Loucy (cell line): ENCODE measurements at regions not wholly inside any gene's neighbourhood (a gene's known extent, or its start where the extent isn't known, plus 50 kb on each side); places are given as distances from the start of the nearest gene placed in this dataset.

ENCODE experiments used
- H2AFZ ChIP-seq: fragments of 200-600 bp; sonication (generic); 2 replicates; pipeline ENCODE4 v1.6.0; 2016; ENCODE audit warnings: antibody characterized with exemption, mild to moderate bottlenecking, low read length, moderate library complexity
- H3F3A ChIP-seq: fragments of 200-600 bp; 2 replicates; pipeline ENCODE4 v1.6.0; 2016; ENCODE audit warnings: antibody characterized with exemption, low read depth, mild to moderate bottlenecking
- H3K27me3 ChIP-seq: fragments of 200-600 bp; sonication (generic); 2 replicates; pipeline ENCODE4 v1.6.1; 2014; ENCODE audit warnings: low read length, mild to moderate bottlenecking; ENCODE audit not compliant: insufficient read depth, poor library complexity, severe bottlenecking
- H3K36me3 ChIP-seq: fragments of 200-600 bp; sonication (generic); 2 replicates; pipeline ENCODE4 v1.6.1; 2016; ENCODE audit warnings: low read length; ENCODE audit not compliant: insufficient read depth
- H3K4me1 ChIP-seq: fragments of 200-600 bp; sonication (generic); 2 replicates; pipeline ENCODE4 v1.5.1; 2014; ENCODE audit warnings: low read length, mild to moderate bottlenecking; ENCODE audit not compliant: insufficient read depth, poor library complexity, severe bottlenecking
- H3K4me2 ChIP-seq: fragments of 200-600 bp; sonication (generic); 2 replicates; pipeline ENCODE4 v1.6.0; 2014; ENCODE audit warnings: antibody characterized with exemption, low read length, low read depth, mild to moderate bottlenecking; ENCODE audit not compliant: poor library complexity, severe bottlenecking
- H3K4me3 ChIP-seq: fragments of 200-600 bp; sonication (generic); 2 replicates; pipeline ENCODE4 v1.5.1; 2014; ENCODE audit warnings: low read length, mild to moderate bottlenecking, mixed read lengths; ENCODE audit not compliant: poor library complexity, severe bottlenecking
- H3K79me2 ChIP-seq: fragments of 200-600 bp; sonication (generic); 2 replicates; pipeline ENCODE4 v1.6.1; 2014; ENCODE audit warnings: low read length; ENCODE audit not compliant: insufficient read depth
- H3K9ac ChIP-seq: fragments of 200-600 bp; sonication (generic); 2 replicates; pipeline ENCODE4 v1.6.0; 2014; ENCODE audit warnings: mild to moderate bottlenecking, low read depth, low read length, moderate library complexity; ENCODE audit not compliant: poor library complexity, severe bottlenecking
- H3K9me2 ChIP-seq: fragments of 200-600 bp; sonication (generic); replicated peaks from 2 replicates; pipeline ENCODE4 v1.6.1; 2016; ENCODE audit warnings: low read depth, low read length, mixed read lengths
- H3K9me3 ChIP-seq: fragments of 200-600 bp; sonication (generic); 2 replicates; pipeline ENCODE4 v1.6.1; 2014; ENCODE audit warnings: mild to moderate bottlenecking, antibody characterized with exemption, low read length, low read depth; ENCODE audit not compliant: insufficient read depth
- H4K20me1 ChIP-seq: fragments of 200-600 bp; sonication (generic); 2 replicates; pipeline ENCODE4 v1.6.0; 2014; ENCODE audit warnings: antibody characterized with exemption, low read length, mild to moderate bottlenecking; ENCODE audit not compliant: insufficient read depth, poor library complexity, severe bottlenecking
- CTCF ChIP-seq: fragments of 200-600 bp; sonication (generic); conservative IDR thresholded peaks from 2 replicates; pipeline ENCODE4 v1.5.1; 2014; ENCODE audit warnings: mild to moderate bottlenecking, antibody characterized with exemption, low read length
- EZH2phosphoT487 ChIP-seq: fragments of 200-600 bp; IDR thresholded peaks from 2 replicates; pipeline ENCODE4 v1.6.1; 2018; ENCODE audit warnings: antibody characterized with exemption, mild to moderate bottlenecking, moderate library complexity, borderline replicate concordance

- Histone ChIP-seq H2AFZ (no peak overlapping the region), H3K27me3 (no peaks in the 10 kb centered on the region)
These were observed 88.4 kb upstream of the C1orf174 start for GRCh38 chr1:3988431-3988830.

GRCh38 chr1:3989465-3989864 lies 89.4 kb upstream of the C1orf174 start:
- Histone ChIP-seq H4K20me1 (no peaks in the 10 kb centered on the region), H3K4me1 (no peaks in the 10 kb centered on the region), H3K9ac (no peak overlapping the region), H3K4me2 (no peak overlapping the region), H2AFZ (no peak overlapping the region), H3K4me3 (no peak overlapping the region), H3K36me3 (no peaks in the 10 kb centered on the region), H3F3A (no peaks in the 10 kb centered on the region), H3K9me2 (no peaks in the 10 kb centered on the region), H3K9me3 (peaks cover 4% of the 10 kb centered on the region; the same call in 1 of the 2 replicates), H3K27me3 (no peaks in the 10 kb centered on the region), H3K79me2 (no peaks in the 10 kb centered on the region)
- TF ChIP-seq CTCF (no peak), EZH2phosphoT487 (no peak)

More at GRCh38 chr1:3988431-3988830, 88.4 kb upstream of the C1orf174 start:
- H3K9me2 ChIP-seq: no peaks in the 10 kb centered on the region
- TF ChIP-seq CTCF: no peak
- no peak for TF ChIP-seq EZH2phosphoT487
- H4K20me1 ChIP-seq: no peaks in the 10 kb centered on the region
- no peak overlapping the region for H3K9ac ChIP-seq
- no peaks in the 10 kb centered on the region for H3F3A ChIP-seq
- peaks cover 4% of the 10 kb centered on the region; the same call in 1 of the 2 replicates for H3K9me3 ChIP-seq
- no peaks in the 10 kb centered on the region for H3K4me1 ChIP-seq
- H3K79me2 ChIP-seq: no peaks in the 10 kb centered on the region
- H3K4me3 ChIP-seq: no peak overlapping the region
- no peak overlapping the region for H3K4me2 ChIP-seq
- H3K36me3 ChIP-seq: no peaks in the 10 kb centered on the region

GRCh38 chr1:3992103-3992556 lies 92.1 kb upstream of the C1orf174 start:
- no peak overlapping the region for H3K9ac ChIP-seq
- TF ChIP-seq CTCF: no peak
- no peak for TF ChIP-seq EZH2phosphoT487
- H3K36me3 ChIP-seq: no peaks in the 10 kb centered on the region
- no peaks in the 10 kb centered on the region for H3K4me1 ChIP-seq
- no peak overlapping the region for H3K4me3 ChIP-seq
- H3F3A ChIP-seq: no peaks in the 10 kb centered on the region
- H2AFZ ChIP-seq: no peak overlapping the region
- no peaks in the 10 kb centered on the region for H3K9me2 ChIP-seq
- no peaks in the 10 kb centered on the region for H3K27me3 ChIP-seq
- no peaks in the 10 kb centered on the region for H4K20me1 ChIP-seq
- H3K4me2 ChIP-seq: no peak overlapping the region
- no peaks in the 10 kb centered on the region for H3K79me2 ChIP-seq
- peaks cover 4% of the 10 kb centered on the region; the same call in 1 of the 2 replicates for H3K9me3 ChIP-seq
